GM19238 (cell line): ENCODE measurements at regions not wholly inside any gene's neighbourhood (a gene's known extent, or its start where the extent isn't known, plus 50 kb on each side); places are given as distances from the start of the nearest gene placed in this dataset.

Experiments
- DNase-seq: peaks from one replicate; pipeline ENCODE4 v3.0.0; 2011; ENCODE audit warnings: low spot score; ENCODE audit not compliant: insufficient read length

DNA sequence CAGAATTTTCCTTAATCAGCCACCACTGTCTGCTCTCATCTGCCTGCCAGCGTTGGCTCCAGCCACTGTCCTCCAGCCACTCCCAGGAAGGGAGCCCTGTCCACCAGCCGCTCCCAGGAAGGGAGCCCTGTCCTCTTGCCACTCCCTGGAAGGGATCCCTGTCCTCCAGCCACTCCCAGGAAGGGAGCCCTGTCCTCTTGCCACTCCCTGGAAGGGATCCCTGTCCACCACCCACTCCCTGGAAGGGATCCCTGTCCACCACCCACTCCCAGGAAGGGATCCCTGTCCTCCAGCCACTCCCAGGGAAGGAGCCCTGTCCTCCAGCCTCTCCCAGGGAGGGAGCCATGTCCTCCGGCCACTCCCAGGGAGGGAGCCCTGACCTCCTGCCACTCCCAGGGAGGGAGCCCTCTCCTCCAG, 726.5 kb downstream of the PTPRU start:
- DNase-seq, result no peak

DNA sequence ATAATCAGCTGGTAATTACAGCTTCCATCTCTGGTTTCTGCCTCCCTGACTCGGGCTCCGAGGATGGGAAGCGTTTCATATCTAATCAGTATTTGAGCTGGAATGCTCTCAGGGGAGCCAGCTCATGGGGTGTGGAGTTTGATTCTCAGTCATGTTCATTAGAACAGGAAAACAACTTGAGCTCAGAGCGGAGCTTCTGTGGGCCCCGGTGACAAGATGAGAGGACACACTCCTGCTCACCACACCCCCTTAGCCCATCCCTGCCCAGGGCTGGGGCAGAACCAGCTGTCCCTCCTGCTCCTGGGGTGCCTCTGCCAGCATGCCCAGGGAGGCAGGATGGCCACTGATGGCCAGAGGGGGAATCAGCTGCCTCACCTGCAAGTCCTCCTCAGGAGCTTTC, 726.0 kb downstream of the PTPRU start:
- no peak for DNase-seq

DNA sequence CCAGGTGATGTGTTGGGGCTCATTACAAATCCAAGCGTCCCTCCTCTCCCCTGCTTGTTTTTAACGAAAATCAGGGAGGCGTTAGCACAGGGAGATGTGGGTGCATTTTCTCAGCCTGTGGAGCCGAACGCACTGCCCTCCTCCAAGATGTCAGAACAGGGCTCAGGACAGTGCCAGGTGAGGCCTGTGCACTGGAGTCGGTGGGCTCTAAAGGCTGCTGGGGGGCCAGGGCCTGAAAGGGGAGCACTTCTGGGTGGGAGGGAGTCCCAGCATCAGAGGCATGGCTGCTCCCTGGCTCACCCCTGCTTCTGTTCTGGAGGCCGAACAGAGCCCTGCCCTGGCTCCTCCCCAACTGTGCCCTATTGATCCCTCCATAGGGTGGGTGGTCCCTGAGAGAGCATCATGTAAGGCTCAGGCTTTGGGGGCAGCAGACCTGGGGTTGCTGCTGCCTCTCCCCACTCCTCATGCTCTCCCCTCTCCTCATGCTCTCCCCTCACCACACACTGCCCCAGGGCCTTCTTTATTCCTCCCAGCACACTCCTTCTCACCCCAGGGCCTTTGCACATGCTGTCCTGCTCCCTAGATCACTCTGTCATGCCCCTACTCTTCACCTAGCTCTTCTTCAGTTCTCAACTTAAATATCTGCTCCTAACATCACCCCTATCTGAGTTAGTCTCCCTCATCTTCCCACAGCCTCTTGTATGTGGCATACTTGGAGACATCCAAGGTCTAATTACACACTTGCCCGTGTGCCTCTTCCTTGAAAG, 725.2 kb downstream of the PTPRU start:
- DNase-seq, result no peak

DNA sequence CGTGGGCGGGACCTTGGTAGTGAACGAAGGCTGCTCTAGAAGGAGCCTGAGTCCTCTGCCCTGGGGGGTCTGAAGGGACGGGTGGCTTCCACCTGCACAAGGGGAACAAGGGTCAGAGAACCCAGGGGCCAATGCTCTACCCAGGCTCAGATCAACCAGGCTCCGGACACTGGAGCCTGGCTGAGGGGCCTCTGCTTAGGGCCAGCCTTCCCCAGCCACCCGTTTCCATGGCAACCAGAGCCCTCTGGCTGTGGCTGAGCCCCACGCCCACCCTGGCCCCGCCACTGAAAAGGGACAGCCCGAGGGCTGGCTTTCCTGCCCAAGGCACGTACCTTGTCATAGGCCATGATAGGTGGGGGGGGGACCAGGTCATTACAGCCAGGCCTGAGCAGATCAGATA, 724.6 kb downstream of the PTPRU start:
- no peak for DNase-seq

DNA sequence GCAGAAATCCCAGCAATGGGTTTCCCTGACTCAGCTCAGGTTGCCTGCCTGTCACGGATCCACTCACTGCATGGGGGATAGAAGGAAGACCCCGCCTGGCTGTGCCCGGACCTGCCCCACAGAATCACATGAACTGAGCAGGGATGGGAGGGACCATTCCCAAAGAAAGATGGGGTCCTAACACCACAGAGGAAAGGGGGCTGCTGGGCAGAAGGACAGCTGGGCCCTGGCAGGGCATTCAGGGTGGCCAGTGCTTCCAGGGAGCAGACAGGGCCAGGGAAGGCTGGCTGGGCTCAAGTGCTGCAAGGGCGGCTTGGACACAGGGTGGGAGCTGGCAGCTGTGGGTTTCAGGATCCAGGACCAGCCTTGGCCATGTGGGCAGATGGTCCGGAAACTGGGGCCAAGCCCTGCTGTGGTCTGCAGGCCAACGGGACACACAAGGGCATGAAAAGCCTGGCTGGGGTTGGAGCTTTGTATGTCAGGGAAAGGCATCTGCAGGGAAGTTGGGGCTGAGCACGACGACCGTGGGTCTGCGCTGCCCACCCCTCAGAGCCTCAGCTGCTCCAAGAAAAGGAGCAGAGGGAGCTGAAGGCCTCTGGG, 723.9 kb downstream of the PTPRU start:
- no peak for DNase-seq

DNA sequence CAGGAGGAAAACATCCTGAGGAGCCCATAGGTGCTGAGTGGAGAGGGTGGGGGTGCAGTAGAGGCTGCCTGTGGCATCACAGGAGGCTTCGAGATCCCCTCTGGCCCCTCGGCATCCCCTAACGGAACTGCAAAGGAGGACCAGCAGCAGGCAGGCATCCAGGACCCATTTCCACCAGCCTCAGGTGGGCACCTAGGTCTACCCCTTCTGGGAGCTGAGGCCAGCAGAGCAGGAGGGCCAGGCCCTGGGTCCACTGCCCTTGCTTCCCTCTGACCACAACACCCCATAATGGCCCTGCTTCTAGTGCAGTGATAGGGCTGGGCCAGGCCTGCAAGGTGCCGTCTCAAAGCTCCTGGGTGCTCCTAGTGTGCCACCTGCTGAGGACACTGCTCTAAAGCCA, 723.0 kb downstream of the PTPRU start:
- no peak for DNase-seq

DNA sequence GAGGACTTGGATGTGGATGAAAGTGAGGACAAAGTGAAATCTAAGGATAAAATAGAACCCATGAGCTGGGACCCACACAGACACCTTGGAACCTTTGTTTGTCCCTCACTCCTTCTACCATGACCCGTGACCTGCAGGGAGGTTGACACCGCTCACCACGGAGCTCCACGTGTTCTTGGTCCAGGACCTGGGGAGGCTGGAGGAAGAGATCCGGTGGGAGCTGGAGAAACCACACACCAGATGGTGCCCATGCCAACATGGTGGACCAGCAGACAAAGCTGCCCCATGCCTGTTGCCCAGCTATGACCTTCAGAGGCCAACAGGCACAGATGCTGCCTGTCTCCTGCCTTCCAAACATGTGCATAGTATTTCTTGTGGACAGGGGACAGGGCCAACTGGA, 721.9 kb downstream of the PTPRU start:
- DNase-seq, result no peak

DNA sequence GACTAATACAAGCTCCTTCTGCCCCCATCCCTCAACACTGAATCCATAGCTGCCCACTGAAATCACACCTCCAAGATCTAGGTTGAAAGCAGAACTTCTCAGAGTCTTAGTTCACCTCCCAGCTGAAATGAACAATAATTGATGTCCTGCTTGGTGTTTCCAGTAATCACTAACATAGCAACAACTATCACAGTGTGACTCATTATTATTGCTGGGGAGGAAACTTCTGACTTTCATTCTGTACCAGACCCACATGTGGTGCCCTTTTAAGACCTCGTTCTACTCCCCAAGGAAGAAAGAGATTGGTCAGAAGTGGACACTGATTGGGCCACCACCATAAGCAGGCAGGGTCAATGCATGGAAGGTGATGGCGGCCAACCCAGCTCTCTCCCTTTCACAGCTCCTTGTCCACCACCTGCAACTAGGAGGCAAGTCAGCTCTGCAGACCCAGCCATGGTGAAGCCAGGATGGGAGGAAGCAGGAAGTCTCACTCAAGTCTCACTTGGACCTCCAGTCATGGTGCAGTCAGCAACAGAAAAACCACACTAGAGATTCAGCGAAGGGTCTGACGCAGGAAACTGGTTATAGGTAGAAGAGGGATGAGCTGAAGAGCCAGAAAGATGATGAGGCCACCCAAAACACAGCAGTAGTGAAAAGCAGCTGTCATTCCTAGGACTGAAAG, 720.2 kb downstream of the PTPRU start:
- no peak for DNase-seq

DNA sequence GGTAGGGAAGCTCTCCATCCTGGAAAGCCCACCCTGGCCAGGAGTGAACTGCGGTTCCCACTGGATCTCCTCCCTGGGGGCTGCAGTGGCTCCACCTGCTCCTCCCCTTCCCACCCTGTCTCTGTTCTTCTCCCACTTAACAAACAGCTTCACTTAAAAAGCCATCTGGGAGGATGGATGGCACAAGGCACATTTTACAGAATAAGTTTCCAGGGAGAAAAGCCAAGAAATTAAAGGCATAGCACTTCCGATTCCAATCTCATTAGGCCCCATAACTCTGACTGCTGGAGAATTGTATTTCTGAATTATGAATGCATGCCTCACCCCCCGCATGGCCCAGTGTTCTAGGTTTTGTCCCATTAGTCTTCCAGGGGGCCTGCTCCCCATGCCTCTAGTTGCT, 718.3 kb downstream of the PTPRU start:
- no peak for DNase-seq

DNA sequence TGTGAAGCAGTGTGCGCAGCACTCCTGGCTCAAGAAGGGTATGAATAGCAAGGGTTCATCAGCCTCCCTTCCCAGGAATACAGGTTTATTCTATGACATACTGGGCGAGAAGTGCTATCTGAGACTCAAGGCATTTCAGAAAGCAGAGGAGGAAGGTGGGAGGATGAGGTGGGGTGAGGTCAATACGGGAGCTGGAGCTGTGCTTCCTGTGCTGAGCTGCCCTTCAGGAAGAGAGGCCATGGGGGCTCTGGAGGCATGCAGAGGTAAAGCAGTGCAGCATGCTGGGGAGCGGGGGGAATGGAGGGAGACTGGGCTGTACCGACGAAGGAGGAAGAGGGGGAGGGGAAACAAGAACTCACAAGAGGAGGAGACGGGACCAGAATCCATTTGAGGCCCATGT, 717.6 kb downstream of the PTPRU start:
- no peak for DNase-seq

DNA sequence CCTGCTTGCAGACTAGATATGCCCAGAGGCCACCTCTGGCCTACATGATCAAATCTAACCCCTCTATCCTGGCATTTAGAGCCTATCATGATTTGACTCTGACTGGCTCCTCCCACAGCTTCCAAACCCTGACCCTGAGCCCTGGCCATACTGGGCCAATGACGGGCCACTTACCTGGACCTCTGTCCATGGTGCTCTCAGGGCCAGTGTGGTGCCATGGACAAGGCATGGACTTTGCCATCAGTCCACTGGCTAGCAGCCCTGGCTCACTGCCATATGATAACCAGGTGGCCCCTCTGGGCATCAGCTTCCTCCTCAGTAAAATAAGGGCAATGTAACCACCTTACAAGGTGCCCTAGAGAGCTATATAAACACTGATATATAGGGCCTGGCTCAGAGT, 713.4 kb downstream of the PTPRU start:
- no peak for DNase-seq

DNA sequence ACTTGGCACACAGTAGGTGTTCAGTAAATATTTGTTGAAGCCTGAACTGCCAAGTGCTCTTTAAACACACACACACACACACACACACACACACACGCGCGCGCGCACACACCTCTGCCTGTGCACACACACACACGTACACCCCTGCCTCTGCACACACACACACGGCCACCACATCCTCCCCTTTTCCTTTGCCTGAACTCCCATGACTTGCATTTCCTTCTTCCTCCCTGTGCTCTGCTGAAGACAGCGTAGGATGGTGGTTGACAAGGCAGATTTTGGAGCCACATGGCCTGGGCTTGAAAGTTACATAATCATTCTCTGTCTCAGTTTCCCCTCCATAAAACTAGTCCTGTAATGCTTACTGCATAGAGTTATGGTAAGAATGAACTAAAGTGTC, 712.3 kb downstream of the PTPRU start:
- DNase-seq, result no peak

DNA sequence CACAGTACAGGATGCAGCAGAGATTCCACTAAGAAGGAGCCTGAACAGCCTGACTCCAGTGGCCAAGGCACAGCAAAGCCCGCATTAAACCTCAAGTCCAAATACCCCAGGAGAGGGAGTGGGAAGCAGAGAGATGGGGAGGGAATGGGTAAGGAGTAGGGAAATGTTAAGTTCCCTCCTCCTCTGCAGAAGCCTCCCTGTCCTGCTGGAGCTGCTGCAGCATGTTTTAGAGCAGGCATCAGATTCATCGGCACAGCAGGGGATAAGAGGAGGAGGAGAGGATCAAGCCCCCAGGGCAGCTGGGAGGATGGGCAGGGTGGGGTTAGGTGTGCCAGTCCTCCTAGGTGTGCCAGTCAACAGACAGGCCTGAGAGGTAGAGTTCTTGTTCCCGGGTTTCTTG, 709.7 kb downstream of the PTPRU start:
- no peak for DNase-seq

DNA sequence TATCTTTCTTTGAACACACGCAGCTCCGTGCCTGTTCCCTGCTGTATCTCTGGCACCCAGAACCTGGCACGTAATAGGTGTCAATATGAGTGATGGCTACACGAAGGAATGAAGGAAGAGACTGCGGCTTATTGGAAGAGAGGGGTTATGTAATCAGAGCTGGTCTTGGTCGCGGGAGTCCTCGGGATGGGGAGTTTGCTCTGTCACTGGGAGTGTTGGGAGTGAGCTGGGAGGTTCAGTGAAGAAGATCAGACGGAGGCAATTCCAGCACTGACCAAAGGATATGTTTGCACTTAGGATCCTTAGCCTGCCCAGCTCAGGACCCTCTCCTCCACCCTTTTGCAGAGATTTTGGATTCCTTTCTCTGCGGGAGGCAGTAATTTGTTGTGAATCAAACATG, 709.1 kb downstream of the PTPRU start:
- DNase-seq, result no peak

DNA sequence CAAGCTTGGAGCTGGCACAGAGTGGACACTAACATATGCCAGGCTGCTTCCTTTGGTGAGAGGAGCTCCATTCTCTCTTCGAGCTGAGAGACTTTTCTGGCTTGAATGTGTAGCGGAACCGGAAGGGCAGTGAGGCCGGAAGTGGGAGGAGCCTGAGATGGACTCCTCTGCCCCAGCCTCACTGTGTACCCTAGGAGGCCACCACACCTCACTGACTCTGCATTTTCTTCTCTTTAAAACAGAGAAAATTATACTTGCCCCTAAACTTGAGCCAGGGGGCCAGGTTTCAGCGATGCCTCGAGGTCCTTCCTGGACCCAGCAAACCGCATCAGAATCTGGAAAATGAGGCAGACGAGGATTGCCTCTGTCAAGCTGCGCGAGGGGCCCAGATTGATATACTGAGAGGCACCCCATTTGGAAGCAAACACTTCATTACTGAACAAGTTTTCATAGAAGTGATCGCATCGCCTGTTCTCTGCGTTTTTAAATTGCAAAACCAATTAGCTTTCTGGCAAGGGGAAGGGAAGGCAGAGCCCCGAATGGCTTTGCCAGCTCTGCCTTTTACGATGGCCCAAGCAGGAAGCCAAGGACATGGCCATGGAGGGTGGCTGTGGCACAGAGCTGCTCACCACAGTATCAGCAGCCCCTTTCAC, 708.1 kb downstream of the PTPRU start:
- DNase-seq, result no peak

DNA sequence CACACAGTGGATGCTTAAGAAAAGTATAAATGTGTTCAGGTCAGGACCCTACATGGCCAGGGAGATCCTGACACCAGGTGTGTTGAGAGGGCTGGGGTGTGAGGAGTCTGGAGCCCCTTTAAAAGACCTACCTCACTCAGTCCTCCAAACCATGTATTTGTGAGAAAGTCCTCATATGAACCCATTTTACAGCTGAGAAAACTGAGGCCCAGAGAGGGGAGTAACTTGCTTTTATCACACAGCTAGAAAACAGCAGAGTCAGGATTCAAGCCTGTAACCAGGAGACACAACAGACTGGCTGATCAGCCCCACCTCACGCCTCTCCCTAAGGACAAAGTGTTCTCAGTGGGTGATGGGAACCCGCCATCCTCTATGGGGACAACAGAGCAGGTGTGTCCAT, 706.7 kb downstream of the PTPRU start:
- DNase-seq, result no peak

DNA sequence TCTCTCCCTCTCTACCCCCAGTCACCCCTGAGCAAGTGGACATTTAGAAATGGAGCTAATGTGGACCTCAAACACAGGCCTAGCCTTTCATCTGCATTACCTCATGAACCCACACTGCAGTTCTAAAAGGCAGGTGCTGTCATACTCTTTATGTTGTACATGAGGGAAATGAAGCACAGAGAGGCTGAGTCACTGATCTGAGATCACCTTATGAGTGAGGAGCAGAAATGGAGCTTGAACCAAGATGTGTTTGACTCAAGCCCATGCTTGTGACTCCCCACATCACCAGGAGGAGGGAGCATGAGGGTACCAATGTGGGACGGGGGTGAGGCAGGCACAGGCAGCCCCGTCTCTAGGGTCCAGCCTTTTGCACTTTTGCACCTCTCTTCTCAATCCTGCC, 702.8 kb downstream of the PTPRU start:
- DNase-seq, result no peak

DNA sequence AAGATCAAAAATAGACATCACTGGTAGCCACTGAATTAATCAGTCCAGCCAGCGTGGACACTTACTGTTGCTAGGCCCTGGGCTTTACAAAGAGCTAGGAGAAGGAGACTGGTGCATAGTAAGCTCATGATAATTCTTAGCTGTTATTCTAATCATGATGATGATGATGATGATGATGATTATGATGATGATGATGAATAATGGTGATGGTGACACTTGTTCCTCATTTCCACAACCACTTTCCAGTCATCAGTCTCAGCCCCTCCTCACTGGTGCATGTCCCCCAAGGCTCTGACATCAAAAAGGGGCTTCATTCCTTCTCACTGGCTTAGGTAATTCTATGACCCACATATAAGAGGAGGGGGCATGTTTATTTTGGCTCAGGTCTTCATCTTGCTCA, 701.0 kb downstream of the PTPRU start:
- no peak for DNase-seq

DNA sequence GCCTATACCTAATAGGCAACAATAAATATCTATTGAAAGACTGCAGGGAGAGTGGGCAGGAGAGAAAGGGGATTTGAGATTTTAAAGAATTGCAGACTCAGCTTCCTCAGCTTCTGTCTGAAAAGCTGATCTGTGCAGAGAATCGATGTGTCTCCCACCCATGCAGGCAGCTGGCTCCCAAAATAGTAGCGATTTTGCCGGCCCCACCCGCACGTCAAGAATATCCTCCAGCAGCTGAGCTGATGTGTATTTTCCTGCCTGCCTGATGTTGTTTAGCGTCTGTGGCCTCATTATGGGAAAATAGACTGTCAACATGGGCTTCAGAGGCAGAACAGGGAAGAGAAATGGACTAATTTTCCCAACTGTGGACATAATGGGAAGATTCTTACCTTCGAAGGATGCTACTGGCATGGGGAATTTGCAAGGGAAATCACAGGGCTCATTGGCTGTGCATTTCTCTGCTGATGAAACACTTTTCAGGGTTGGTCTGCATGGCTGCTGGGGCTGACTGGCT, 699.8 kb downstream of the PTPRU start:
- no peak for DNase-seq

DNA sequence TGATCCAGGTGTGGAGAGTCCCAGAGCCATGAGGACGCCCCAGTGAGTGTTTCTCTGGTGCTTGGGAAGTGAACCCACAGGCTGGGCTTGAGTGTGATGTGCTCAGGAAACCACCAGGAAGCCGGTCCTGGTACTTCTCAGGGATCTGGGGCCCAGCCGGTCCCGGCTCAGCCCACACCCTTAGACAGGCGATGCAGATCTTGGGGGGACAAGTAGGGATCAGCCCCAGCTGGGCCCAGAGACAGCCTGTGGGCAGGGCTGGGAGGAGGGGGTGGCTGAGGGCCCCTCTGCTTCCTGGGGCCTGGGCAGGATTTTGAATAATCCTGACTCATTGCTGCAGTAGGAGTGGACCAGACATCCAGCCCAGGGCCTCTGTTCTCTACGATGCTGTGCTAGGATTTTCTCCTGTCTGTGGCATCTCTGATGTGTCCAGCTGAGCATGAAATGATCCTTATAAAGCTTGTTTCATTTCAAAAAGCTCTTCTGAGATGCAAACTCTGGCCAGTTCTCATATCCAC, 698.0 kb downstream of the PTPRU start:
- no peak for DNase-seq

DNA sequence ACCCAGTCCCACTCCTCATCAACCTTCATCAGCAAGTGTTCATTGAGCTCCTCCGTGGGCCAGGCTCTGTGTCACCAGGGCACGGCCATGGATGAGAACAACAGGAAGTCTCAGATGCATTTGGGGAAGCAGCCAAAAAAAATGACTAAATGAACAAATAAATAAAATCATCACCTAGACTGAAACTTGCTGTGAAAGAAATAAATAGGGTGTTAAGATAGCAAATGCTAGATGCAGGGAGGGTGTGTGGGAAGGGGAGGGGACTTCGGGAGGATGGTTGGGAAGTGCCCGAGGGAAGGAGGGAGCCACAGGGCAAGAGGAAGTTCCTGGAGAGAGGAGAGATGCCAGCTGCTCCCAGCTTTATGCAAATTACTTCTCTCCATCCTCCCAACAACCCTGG, 696.7 kb downstream of the PTPRU start:
- DNase-seq, result no peak

DNA sequence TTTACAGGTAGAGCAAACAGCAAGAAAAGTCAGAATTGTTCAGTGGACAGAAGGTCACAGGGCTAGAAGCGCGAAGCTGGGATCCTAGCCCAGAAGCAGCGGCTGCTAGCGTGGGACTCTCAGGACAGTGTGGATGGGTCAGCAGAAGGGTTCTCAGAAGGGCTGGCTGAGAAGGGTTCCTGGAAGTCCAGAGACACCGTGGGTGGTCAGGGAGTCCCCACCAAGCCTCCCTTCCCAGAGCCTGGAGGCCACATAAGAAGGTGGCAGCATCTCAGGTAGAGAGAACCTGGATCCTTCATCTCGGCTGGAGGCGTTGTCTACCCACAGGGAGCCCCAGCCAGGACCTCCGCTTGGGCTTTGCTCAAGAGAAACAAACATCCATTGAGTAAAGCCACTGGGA, 696.3 kb downstream of the PTPRU start:
- DNase-seq, result no peak
